ENCODE measurements at regions not wholly inside any gene's neighbourhood (a gene's known extent, or its start where the extent isn't known, plus 50 kb on each side); places are given as distances from the start of the nearest gene placed in this dataset.

- H3K4me3 ChIP-seq (ENCODE audit: low read length) = no peak overlapping the region
- DNase-seq (ENCODE audit: low read depth) = no peak
- TF ChIP-seq CTCF (IDR thresholded peaks at IDR 0.05; ENCODE audit: insufficient read depth, low read depth, low read length, missing control alignments) = no peak
These were observed 136.9 kb upstream of the CNOT2 start for GRCh38 chr12:70106347-70106746.

- TF ChIP-seq CTCF (IDR thresholded peaks at IDR 0.05; ENCODE audit: insufficient read depth, low read depth, low read length, missing control alignments) = no peak
- no peak for DNase-seq (ENCODE audit: low read depth)
- no peak overlapping the region for H3K4me3 ChIP-seq (ENCODE audit: low read length)
These were observed 133.1 kb upstream of the CNOT2 start for GRCh38 chr12:70110085-70110484.

GRCh38 chr12:70117670-70118069, 125.6 kb upstream of the CNOT2 start:
- no peak for TF ChIP-seq CTCF (IDR thresholded peaks at IDR 0.05; ENCODE audit: insufficient read depth, low read depth, low read length, missing control alignments)
- no peak overlapping the region for H3K4me3 ChIP-seq (ENCODE audit: low read length)
- no peak for DNase-seq (ENCODE audit: low read depth)

- no peak for TF ChIP-seq CTCF (IDR thresholded peaks at IDR 0.05; ENCODE audit: insufficient read depth, low read depth, low read length, missing control alignments)
These were observed 122.3 kb upstream of the CNOT2 start for GRCh38 chr12:70120970-70121369.

GRCh38 chr12:70121562-70121961, 121.7 kb upstream of the CNOT2 start:
- no peak for TF ChIP-seq CTCF (IDR thresholded peaks at IDR 0.05; ENCODE audit: insufficient read depth, low read depth, low read length, missing control alignments)
- DNase-seq (ENCODE audit: low read depth) = peak; percentile 80
- H3K4me3 ChIP-seq (ENCODE audit: low read length) = no peak overlapping the region

More at GRCh38 chr12:70120970-70121369, 122.3 kb upstream of the CNOT2 start:
- DNase-seq (ENCODE audit: low read depth) = no peak
- no peak overlapping the region for H3K4me3 ChIP-seq (ENCODE audit: low read length)

- no peak overlapping the region for H3K4me3 ChIP-seq (ENCODE audit: low read length)
- TF ChIP-seq CTCF (IDR thresholded peaks at IDR 0.05; ENCODE audit: insufficient read depth, low read depth, low read length, missing control alignments) = no peak
- no peak for DNase-seq (ENCODE audit: low read depth)
These were observed 120.4 kb upstream of the CNOT2 start for GRCh38 chr12:70122804-70123203.

- no peak for TF ChIP-seq CTCF (IDR thresholded peaks at IDR 0.05; ENCODE audit: insufficient read depth, low read depth, low read length, missing control alignments)
- H3K4me3 ChIP-seq (ENCODE audit: low read length) = no peak overlapping the region
- no peak for DNase-seq (ENCODE audit: low read depth)
These were observed 94.2 kb upstream of the CNOT2 start for GRCh38 chr12:70149013-70149412.

All from epithelial cell of esophagus (primary cell).